Brain microvascular endothelial cell (primary cell): ENCODE measurements at regions not wholly inside any gene's neighbourhood (a gene's known extent, or its start where the extent isn't known, plus 50 kb on each side); places are given as distances from the start of the nearest gene placed in this dataset.

ENCODE experiments used
- DNase-seq: peaks from one replicate; pipeline ENCODE4 v3.0.0-alpha.2; 2020
- H3K27ac ChIP-seq: fragments of 250-450 bp; sonication (Bioruptor Pico); 2 replicates; pipeline ENCODE4 v1.5.1; 2020; ENCODE audit warnings: mild to moderate bottlenecking, moderate library complexity
- H3K27me3 ChIP-seq: fragments of 250-450 bp; sonication (Bioruptor Pico); replicated peaks from 2 replicates; pipeline ENCODE4 v1.5.1; 2020; ENCODE audit warnings: mild to moderate bottlenecking
- H3K36me3 ChIP-seq: fragments of 250-450 bp; sonication (Bioruptor Pico); replicated peaks from 2 replicates; pipeline ENCODE4 v1.5.1; 2020; ENCODE audit warnings: mild to moderate bottlenecking
- H3K4me3 ChIP-seq: 2 replicates; pipeline ENCODE4 v1.5.1; 2011; ENCODE audit warnings: low read depth, mild to moderate bottlenecking, control low read depth, low read length, moderate library complexity
- in situ Hi-C: cut with HindIII; loops from 2 replicates; pipeline ENCODE4 v1.10.0; 2017; ENCODE audit warnings: low sequenced_read_pairs, low pct_ligation_motif_present
- TF ChIP-seq, protein P1 (sequence below): IDR thresholded peaks from 2 replicates; pipeline ENCODE4 v1.5.1; 2011; ENCODE audit warnings: low read depth, mild to moderate bottlenecking, moderate library complexity, low read length, control low read depth, inconsistent platforms; ENCODE audit errors: missing control alignments

DNA sequence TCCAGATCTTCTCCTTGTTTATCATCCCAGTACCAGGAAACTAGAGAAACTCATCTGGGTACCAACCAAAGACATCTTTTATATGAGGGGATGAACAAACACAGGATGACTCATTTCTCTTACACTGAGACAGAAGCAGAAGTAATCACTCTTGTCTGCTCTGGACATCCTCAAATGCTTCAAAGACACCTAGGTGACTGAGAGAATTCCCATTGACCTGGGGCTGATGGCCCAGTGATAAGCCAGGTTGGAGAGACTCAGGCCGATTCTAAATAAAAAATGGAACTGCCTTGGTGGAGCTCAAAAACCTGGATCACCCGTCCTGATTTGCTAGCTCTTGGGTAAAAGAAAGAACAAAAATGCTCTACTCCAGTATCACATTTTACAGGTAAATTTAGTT is 182.2 kb downstream of the ZNF486 start:
- TF ChIP-seq, protein P1, sequence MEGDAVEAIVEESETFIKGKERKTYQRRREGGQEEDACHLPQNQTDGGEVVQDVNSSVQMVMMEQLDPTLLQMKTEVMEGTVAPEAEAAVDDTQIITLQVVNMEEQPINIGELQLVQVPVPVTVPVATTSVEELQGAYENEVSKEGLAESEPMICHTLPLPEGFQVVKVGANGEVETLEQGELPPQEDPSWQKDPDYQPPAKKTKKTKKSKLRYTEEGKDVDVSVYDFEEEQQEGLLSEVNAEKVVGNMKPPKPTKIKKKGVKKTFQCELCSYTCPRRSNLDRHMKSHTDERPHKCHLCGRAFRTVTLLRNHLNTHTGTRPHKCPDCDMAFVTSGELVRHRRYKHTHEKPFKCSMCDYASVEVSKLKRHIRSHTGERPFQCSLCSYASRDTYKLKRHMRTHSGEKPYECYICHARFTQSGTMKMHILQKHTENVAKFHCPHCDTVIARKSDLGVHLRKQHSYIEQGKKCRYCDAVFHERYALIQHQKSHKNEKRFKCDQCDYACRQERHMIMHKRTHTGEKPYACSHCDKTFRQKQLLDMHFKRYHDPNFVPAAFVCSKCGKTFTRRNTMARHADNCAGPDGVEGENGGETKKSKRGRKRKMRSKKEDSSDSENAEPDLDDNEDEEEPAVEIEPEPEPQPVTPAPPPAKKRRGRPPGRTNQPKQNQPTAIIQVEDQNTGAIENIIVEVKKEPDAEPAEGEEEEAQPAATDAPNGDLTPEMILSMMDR: no peak
- Histone ChIP-seq H3K27me3 (no peaks in the 10 kb centered on the region), H3K4me3 (no peak overlapping the region), H3K36me3 (no peaks in the 10 kb centered on the region), H3K27ac (no peak overlapping the region)
- in situ Hi-C loops: no loop called here
- no peak for DNase-seq

DNA sequence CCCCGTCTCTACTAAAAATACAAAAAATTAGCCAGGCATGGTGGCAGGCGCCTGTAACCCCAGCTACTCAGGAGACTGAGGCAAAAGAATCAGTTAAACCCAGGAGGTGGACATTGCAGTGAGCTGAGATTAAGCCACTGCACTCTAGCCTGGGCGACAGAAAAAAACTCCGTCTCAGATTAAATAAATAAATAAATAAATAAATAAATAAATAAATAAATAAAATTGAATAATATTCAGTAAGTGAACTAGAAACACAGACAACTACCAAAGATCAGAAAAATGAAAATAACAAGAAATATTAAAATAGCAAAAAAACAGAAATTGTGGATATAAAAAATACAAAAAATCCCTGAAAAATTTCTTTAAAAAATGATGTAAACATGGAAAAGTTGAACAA is 172.4 kb downstream of the ZNF486 start:
- TF ChIP-seq, protein P1: no peak
- in situ Hi-C loops: no loop called here
- H3K4me3 ChIP-seq: no peak overlapping the region
- no peaks in the 10 kb centered on the region for H3K27me3 ChIP-seq
- no peaks in the 10 kb centered on the region for H3K36me3 ChIP-seq
- H3K27ac ChIP-seq: no peak overlapping the region
- no peak for DNase-seq

GRCh38 chr19:20334760-20335159 is 167.7 kb downstream of the ZNF486 start:
- in situ Hi-C loops: no loop called here
- Histone ChIP-seq H3K27me3 (no peaks in the 10 kb centered on the region), H3K36me3 (no peaks in the 10 kb centered on the region), H3K27ac (no peak overlapping the region), H3K4me3 (no peak overlapping the region)
- DNase-seq: no peak
- TF ChIP-seq, protein P1: no peak

DNA sequence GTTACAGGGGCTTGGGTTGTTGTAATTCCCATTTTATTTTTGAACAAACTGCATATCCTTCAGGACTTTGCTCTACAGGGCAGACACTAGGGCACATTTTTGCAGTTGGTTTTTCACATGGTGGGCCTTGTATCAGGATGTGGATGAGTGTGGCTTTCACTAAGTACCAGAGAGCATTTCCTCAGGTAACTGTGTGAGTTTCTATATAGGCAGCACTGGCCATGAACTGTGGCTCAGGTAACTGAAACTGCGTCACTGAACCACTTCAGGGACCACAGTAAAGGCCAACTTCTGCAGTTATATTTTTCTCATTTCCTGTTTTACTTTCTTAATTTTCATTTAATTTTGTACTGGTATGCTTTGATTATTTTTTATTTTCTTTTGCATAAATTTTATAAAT is 166.5 kb downstream of the ZNF486 start:
- Histone ChIP-seq H3K27ac (no peak overlapping the region), H3K27me3 (no peaks in the 10 kb centered on the region), H3K36me3 (no peaks in the 10 kb centered on the region), H3K4me3 (no peak overlapping the region)
- in situ Hi-C loops: no loop called here
- no peak for DNase-seq
- TF ChIP-seq, protein P1: no peak

GRCh38 chr19:20325151-20325550 is 158.1 kb downstream of the ZNF486 start:
- DNase-seq: no peak
- no peaks in the 10 kb centered on the region for H3K36me3 ChIP-seq
- TF ChIP-seq, protein P1: no peak
- H3K4me3 ChIP-seq: no peak overlapping the region
- no peaks in the 10 kb centered on the region for H3K27me3 ChIP-seq
- no peak overlapping the region for H3K27ac ChIP-seq
- in situ Hi-C loops: no loop called here

GRCh38 chr19:20321139-20321763 is 154.2 kb downstream of the ZNF486 start:
- Histone ChIP-seq H3K4me3 (no peak overlapping the region), H3K27ac (no peak overlapping the region), H3K27me3 (no peaks in the 10 kb centered on the region), H3K36me3 (no peaks in the 10 kb centered on the region)
- in situ Hi-C loops: no loop called here
- DNase-seq: no peak
- TF ChIP-seq, protein P1: no peak
